Loucy (cell line): ENCODE measurements at regions not wholly inside any gene's neighbourhood (a gene's known extent, or its start where the extent isn't known, plus 50 kb on each side); places are given as distances from the start of the nearest gene placed in this dataset.

ENCODE experiments used
- CTCF ChIP-seq: fragments of 200-600 bp; sonication (generic); conservative IDR thresholded peaks from 2 replicates; pipeline ENCODE4 v1.5.1; 2014; ENCODE audit warnings: mild to moderate bottlenecking, antibody characterized with exemption, low read length
- EZH2phosphoT487 ChIP-seq: fragments of 200-600 bp; IDR thresholded peaks from 2 replicates; pipeline ENCODE4 v1.6.1; 2018; ENCODE audit warnings: antibody characterized with exemption, mild to moderate bottlenecking, moderate library complexity, borderline replicate concordance

DNA sequence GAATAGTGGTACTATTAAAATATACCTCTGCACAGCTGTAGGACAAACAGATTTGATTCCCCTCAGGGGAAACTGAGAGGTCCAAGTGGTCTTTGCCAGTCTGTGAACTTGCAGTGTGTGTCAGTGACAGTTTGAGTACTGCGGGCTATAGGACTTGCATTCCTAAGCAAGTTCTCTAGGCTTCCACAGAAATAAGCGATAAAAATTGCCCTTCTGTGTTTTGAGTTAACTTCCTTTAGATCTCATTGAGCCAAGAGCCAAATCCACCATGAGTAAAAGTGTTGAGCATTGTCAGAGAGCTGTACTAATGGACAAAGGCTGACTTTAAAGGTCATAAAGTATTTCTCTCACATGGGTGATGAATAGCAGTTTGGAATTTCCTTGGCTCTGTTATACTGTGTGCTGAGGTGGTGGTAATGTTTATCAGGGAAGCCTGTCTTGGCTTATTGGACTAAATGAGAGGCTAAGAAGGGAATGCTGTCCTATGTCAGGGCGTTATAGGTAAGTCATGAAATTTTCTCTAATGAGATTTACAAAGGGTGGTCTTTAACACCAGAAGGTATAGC, 122.6 kb upstream of the MAP3K7 start:
- TF ChIP-seq CTCF: no peak
- no peak for TF ChIP-seq EZH2phosphoT487
